HPDE6-E6E7 (cell line): ENCODE measurements at regions not wholly inside any gene's neighbourhood (a gene's known extent, or its start where the extent isn't known, plus 50 kb on each side); places are given as distances from the start of the nearest gene placed in this dataset.
"Not testable (repeated sequence)": the region's sequence is repeated elsewhere in the genome, so short reads cannot be mapped to it uniquely, and the experiment has no call there.

Experiments
- DNase-seq: peaks from one replicate; pipeline ENCODE4 v3.0.0; 2011; ENCODE audit warnings: missing footprints; ENCODE audit errors: extremely low spot score

GRCh38 chr4:101670370-101670769, 120.2 kb upstream of the BANK1 start:
- no peak for DNase-seq

GRCh38 chr4:101669832-101670188, 120.7 kb upstream of the BANK1 start:
- no peak for DNase-seq

- no peak for DNase-seq
These were observed 121.2 kb upstream of the BANK1 start for GRCh38 chr4:101669138-101669831.

GRCh38 chr4:101667348-101667747, 123.2 kb upstream of the BANK1 start:
- no peak for DNase-seq

- DNase-seq = no peak
These were observed 129.9 kb upstream of the BANK1 start for GRCh38 chr4:101660607-101661006.

- DNase-seq = no peak
These were observed 134.7 kb upstream of the BANK1 start for GRCh38 chr4:101655857-101656256.

GRCh38 chr4:101655005-101655404, 135.5 kb upstream of the BANK1 start:
- no peak for DNase-seq

GRCh38 chr4:101651778-101652177, 138.8 kb upstream of the BANK1 start:
- DNase-seq = no peak

- DNase-seq = peak; percentile 88
These were observed 140.6 kb upstream of the BANK1 start for GRCh38 chr4:101649790-101650515.

- no peak for DNase-seq
These were observed 142.9 kb upstream of the BANK1 start for GRCh38 chr4:101647710-101648034.

GRCh38 chr4:101644516-101644915, 146.0 kb upstream of the BANK1 start:
- DNase-seq = no peak

GRCh38 chr4:101643186-101643837, 147.2 kb upstream of the BANK1 start:
- peak; percentile 81 for DNase-seq

- not testable (repeated sequence) for DNase-seq
These were observed 157.8 kb upstream of the BANK1 start for GRCh38 chr4:101632766-101633165.

- no peak for DNase-seq
These were observed 160.1 kb upstream of the BANK1 start for GRCh38 chr4:101630319-101630986.

- no peak for DNase-seq
These were observed 169.4 kb upstream of the BANK1 start for GRCh38 chr4:101621120-101621519.

GRCh38 chr4:101615652-101616051, 174.9 kb upstream of the BANK1 start:
- no peak for DNase-seq

- DNase-seq = not testable (repeated sequence)
These were observed 183.5 kb upstream of the BANK1 start for GRCh38 chr4:101606989-101607388.

- no peak for DNase-seq
These were observed 185.6 kb upstream of the BANK1 start for GRCh38 chr4:101604976-101605375.

- no peak for DNase-seq
These were observed 190.2 kb upstream of the BANK1 start for GRCh38 chr4:101600287-101600686.

- no peak for DNase-seq
These were observed 190.9 kb upstream of the BANK1 start for GRCh38 chr4:101599620-101600019.

GRCh38 chr4:101596781-101597552, 193.6 kb upstream of the BANK1 start:
- no peak for DNase-seq

- no peak for DNase-seq
These were observed 195.9 kb upstream of the BANK1 start for GRCh38 chr4:101594588-101594987.
